Lung (tissue), 11 donors: ENCODE measurements at regions not wholly inside any gene's neighbourhood (a gene's known extent, or its start where the extent isn't known, plus 50 kb on each side); places are given as distances from the start of the nearest gene placed in this dataset.

Experiments used
- ATAC-seq: fragments of 200-7000 bp; cut with Tn5 transposase; one replicate; pipeline ENCODE4 v1.9.1; 2020; ENCODE audit warnings: moderate number of reproducible peaks; ENCODE audit not compliant: insufficient read depth, low FRiP score
- DNase-seq, 3 donors: peaks; one replicate each; pipeline ENCODE4 v3.0.0-alpha.2; 2013 to 2017
- H3K27ac ChIP-seq, 2 donors: one replicate each; pipeline ENCODE4 v1.5.1; 2013; ENCODE audit warnings: mild to moderate bottlenecking in 2 of 2, moderate library complexity in 2 of 2, control low read depth in 1 of 2, inconsistent platforms in 1 of 2, low read depth in 1 of 2, low read length in 1 of 2
- H3K27me3 ChIP-seq, 3 donors: one replicate each; pipeline ENCODE4 v1.5.1; 2013; ENCODE audit warnings: low read length in 2 of 3; ENCODE audit not compliant: control insufficient read depth in 3 of 3, insufficient read depth in 3 of 3
- H3K36me3 ChIP-seq, 4 donors: one replicate each; pipeline ENCODE4 v1.5.1; 2013; ENCODE audit warnings: low read length in 4 of 4, mild to moderate bottlenecking in 1 of 4, moderate library complexity in 1 of 4; ENCODE audit not compliant: control insufficient read depth in 4 of 4, insufficient read depth in 4 of 4
- H3K4me1 ChIP-seq, 5 donors: one replicate each; pipeline ENCODE4 v1.5.1; 2013; ENCODE audit warnings: low read length in 5 of 5, mild to moderate bottlenecking in 2 of 5, moderate library complexity in 1 of 5; ENCODE audit not compliant: control insufficient read depth in 5 of 5, insufficient read depth in 5 of 5
- H3K4me3 ChIP-seq: one replicate; pipeline ENCODE4 v1.5.1; 2013; ENCODE audit warnings: mild to moderate bottlenecking, control low read depth, moderate library complexity
- H3K9ac ChIP-seq, 2 donors: one replicate each; pipeline ENCODE4 v1.5.1; 2013; ENCODE audit warnings: low read length in 2 of 2, control low read depth in 1 of 2; ENCODE audit not compliant: insufficient read depth in 1 of 2
- H3K9me3 ChIP-seq, 4 donors: one replicate each; pipeline ENCODE4 v1.5.1; 2013; ENCODE audit warnings: low read length in 3 of 4, mild to moderate bottlenecking in 1 of 4, moderate library complexity in 1 of 4; ENCODE audit not compliant: control insufficient read depth in 4 of 4, insufficient read depth in 3 of 4
- WGBS, 2 donors: extraction: QIAGEN DNeasy Blood & Tissue Kit; methylation state at CpG; one replicate each; pipeline ENCODE4 v1.1.7; 2013; 5-methylcytosine and 5-hydroxymethylcytosine counted together
- TF ChIP-seq, protein P1 (sequence below): IDR thresholded peaks from 2 replicates; pipeline ENCODE4 v1.5.1; 2012; ENCODE audit warnings: mild to moderate bottlenecking; ENCODE audit errors: control extremely low read depth, extremely low read depth
- donor health status: control.
- donor health status: control.
- donor health status: Bipolar disorder and iron deficiency.
- donor health status: healthy.
- donor health status: DM: yes; HTN: yes; CAD: no.

DNA sequence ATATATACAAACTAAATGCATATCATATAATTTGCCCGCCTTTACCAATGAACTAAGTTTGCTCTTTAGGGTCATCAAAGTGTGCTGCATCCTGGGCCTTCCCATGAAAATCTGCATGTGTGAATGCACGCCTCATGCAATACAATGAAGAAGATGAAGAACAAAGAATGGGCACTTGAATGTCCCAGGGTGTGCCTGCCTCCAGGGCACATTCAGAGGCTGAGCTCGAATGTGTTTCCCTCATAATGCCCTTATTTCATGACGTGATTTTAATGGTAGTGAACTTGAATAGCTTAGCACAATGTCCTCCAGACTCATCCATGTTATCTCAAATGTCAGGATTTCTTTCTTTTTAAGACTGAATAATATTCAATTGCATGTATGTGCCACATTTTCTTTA is 824.9 kb downstream of the TNS3 start:
- DNase-seq (no peak), ATAC-seq (no peak)
- Histone ChIP-seq H3K4me3 (no peak overlapping the region), H3K27me3 (no peaks in the 10 kb centered on the region), H3K9me3 (no peaks in the 10 kb centered on the region), H3K36me3 (no peaks in the 10 kb centered on the region), H3K9ac (no peak overlapping the region), H3K4me1 (peaks cover 0 to 7% (median 0%) of the 10 kb centered on the region in 5 donors), H3K27ac (no peak overlapping the region)
- TF ChIP-seq, protein P1, sequence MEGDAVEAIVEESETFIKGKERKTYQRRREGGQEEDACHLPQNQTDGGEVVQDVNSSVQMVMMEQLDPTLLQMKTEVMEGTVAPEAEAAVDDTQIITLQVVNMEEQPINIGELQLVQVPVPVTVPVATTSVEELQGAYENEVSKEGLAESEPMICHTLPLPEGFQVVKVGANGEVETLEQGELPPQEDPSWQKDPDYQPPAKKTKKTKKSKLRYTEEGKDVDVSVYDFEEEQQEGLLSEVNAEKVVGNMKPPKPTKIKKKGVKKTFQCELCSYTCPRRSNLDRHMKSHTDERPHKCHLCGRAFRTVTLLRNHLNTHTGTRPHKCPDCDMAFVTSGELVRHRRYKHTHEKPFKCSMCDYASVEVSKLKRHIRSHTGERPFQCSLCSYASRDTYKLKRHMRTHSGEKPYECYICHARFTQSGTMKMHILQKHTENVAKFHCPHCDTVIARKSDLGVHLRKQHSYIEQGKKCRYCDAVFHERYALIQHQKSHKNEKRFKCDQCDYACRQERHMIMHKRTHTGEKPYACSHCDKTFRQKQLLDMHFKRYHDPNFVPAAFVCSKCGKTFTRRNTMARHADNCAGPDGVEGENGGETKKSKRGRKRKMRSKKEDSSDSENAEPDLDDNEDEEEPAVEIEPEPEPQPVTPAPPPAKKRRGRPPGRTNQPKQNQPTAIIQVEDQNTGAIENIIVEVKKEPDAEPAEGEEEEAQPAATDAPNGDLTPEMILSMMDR: no peak
- 84 to 90% methylated on average over 4 of the region's 4 CpGs for WGBS, 2 donors

DNA sequence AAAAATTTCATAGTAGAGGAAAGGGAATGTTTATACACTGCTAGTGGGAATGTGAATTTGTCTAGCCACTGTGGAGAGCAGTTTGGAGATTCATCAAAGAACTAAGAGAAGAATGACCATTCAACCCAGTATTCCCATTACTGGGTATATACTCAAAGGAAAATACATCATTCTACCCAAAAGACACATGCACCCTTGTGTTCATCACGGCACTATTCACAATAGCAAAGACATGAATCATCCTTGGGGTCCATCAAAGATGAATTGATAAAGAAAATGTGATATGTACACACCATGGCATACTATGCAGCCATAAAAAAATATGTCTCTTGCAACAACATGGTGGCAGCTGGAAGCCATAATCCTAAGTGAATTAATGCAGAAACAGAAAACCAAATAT is 825.7 kb downstream of the TNS3 start:
- DNase-seq (no peak), ATAC-seq (no peak)
- Histone ChIP-seq H3K27ac (no peak overlapping the region), H3K9me3 (no peaks in the 10 kb centered on the region), H3K36me3 (no peaks in the 10 kb centered on the region), H3K9ac (no peak overlapping the region), H3K4me3 (no peak overlapping the region), H3K27me3 (no peaks in the 10 kb centered on the region), H3K4me1 (peaks cover 0 to 7% (median 0%) of the 10 kb centered on the region in 5 donors)
- TF ChIP-seq, protein P1: no peak
- WGBS, 2 donors: 83 to 84% methylated on average over 1 of the region's 1 CpG

DNA sequence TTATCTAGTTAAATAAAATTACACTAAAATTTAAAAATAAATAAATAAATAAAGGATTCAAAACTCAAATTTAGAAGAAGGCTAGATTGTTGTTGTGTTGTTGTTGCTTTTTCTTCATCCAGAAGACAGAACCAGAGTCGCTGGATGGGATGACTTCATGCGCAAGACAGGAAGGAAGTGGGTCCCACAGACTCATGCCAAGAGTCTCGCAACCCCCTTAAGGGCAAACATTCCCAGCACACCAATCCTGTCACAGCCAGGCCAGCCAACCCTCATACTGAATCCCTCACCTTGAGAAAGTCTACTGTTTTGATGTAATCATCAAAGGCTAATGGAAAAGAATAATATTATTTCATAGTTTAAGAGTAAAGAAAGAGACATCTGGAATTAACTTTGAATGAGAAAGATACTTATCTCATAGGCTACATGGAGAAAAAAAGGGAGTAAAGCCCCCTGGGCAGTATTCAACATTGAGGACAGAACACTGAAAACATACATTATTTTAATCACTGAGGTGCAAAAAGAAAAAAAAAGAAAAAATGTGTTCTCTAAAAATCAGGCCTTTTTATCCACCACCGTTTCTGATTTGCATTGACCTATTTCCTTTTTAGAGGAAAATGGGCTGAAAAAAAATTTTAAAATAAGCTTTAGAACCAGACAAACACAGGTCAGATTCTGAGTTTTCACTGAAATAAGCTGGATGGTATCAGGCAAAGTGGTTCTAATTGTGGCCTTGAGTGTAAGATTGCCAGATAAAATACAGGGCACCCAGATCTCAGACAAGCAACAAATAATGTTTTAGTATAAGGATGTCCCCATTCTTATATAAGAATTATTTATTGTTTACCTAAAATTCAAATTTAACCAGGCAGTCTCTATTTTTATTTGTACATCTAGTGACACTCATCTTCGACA is 826.5 kb downstream of the TNS3 start:
- DNase-seq (no peak), ATAC-seq (no peak)
- H3K9me3 ChIP-seq: no peaks in the 10 kb centered on the region
- no peaks in the 10 kb centered on the region for H3K36me3 ChIP-seq
- WGBS, 2 donors: 61 to 70% methylated on average over 5 of the region's 5 CpGs
- H3K27me3 ChIP-seq: no peaks in the 10 kb centered on the region
- no peak overlapping the region for H3K27ac ChIP-seq
- TF ChIP-seq, protein P1: no peak
- H3K9ac ChIP-seq: no peak overlapping the region
- peaks cover 0 to 7% (median 0%) of the 10 kb centered on the region in 5 donors for H3K4me1 ChIP-seq
- H3K4me3 ChIP-seq: no peak overlapping the region
